Body of pancreas (tissue), 4 donors: ENCODE measurements at regions not wholly inside any gene's neighbourhood (a gene's known extent, or its start where the extent isn't known, plus 50 kb on each side); places are given as distances from the start of the nearest gene placed in this dataset.

Experiments
- CTCF ChIP-seq, 7 experiments: fragments of 450-650 bp in 4 of 7; fragments of 200-600 bp in 3 of 7; sonication (generic) in 3 of 7; IDR thresholded peaks; one replicate each; pipeline ENCODE4 v1.5.1; 2016 to 2019; ENCODE audit warnings: antibody characterized with exemption in 7 of 7
- POLR2A ChIP-seq, 3 donors: fragments of 450-650 bp; IDR thresholded peaks; one replicate each; pipeline ENCODE4 v1.6.1; 2016; ENCODE audit warnings: antibody characterized with exemption in 3 of 3, mild to moderate bottlenecking in 2 of 3

GRCh38 chr18:68400889-68401288, 314.0 kb downstream of the TMX3 start:
- TF ChIP-seq CTCF (IDR thresholded peaks at IDR 0.05): no peak
- no peak for TF ChIP-seq POLR2A (IDR thresholded peaks at IDR 0.05)
